ENCODE measurements at regions not wholly inside any gene's neighbourhood (a gene's known extent, or its start where the extent isn't known, plus 50 kb on each side); places are given as distances from the start of the nearest gene placed in this dataset.

DNA sequence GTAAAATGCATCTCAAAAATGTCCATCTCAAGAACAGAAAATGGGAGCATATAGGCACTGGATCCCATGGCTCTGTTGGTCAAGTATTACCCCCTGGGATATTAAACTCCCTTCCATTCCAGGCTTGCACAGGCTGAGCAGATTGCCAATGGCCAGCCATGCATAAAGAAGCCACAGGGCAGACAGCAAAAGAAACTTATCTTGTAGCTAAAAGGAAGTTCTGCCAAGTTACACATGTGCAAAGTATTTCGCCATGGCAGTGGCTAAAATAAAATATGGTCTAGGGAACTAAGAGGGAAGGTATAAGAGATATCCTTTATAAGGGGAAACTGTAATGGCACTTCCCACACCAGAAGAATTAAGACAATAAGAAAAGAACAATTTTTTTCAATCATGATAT lies 415.6 kb upstream of the BTBD3 start:
- Histone ChIP-seq H2AK5ac (ENCODE audit: low read depth, low read length) (no peak overlapping the region), H4K8ac (ENCODE audit: extremely low read depth, insufficient read depth, low read length) (no peak overlapping the region), H3K79me2 (ENCODE audit: control insufficient read depth in 1 of 2, insufficient read depth in 2 of 2, low read length in 2 of 2) (no peaks in the 10 kb centered on the region), H3K18ac (ENCODE audit: extremely low read depth, low read length) (no peak overlapping the region), H3K14ac (ENCODE audit: insufficient read length) (no peak overlapping the region), H3K4me2 (ENCODE audit: insufficient read depth in 1 of 2, low read depth in 2 of 2, low read length in 2 of 2) (no peak overlapping the region), H3K4ac (replicated peaks; ENCODE audit: insufficient read length, low read depth, low read length) (no peak overlapping the region), H3K4me1 (replicated peaks in 1 of 4; ENCODE audit: control insufficient read depth in 3 of 4, insufficient read depth in 4 of 4, low read length in 3 of 4) (no peaks in the 10 kb centered on the region), H4K91ac (replicated peaks; ENCODE audit: insufficient read length, low read length) (no peak overlapping the region), H3K9ac (replicated peaks in 1 of 4; ENCODE audit: extremely low read depth in 1 of 4, low read depth in 3 of 4, low read length in 3 of 4) (no peak overlapping the region), H3K4me3 (ENCODE audit: extremely low read depth in 1 of 4, insufficient read depth in 2 of 4, low read depth in 3 of 4, low read length in 4 of 4) (no peak overlapping the region), H3K9me3 (ENCODE audit: insufficient read depth in 2 of 2, low read depth in 1 of 2, low read length in 1 of 2) (no peaks in the 10 kb centered on the region), H2BK5ac (ENCODE audit: low read depth, low read length) (no peak overlapping the region), H2BK20ac (ENCODE audit: low read length) (no peak overlapping the region), H4K20me1 (replicated peaks in 1 of 2; ENCODE audit: control insufficient read depth in 1 of 2, insufficient read depth in 2 of 2, low read length in 2 of 2) (no peaks in the 10 kb centered on the region), H3K27ac (ENCODE audit: low read depth, low read length) (no peak overlapping the region), H2BK12ac (ENCODE audit: low read depth, low read length) (no peak overlapping the region), H3K23ac (ENCODE audit: insufficient read length) (no peak overlapping the region), H2AFZ (ENCODE audit: low read length) (no peak overlapping the region), H2BK15ac (ENCODE audit: low read length) (no peak overlapping the region), H4K5ac (ENCODE audit: insufficient read length, low read depth, low read length) (no peak overlapping the region), H3K56ac (replicated peaks; ENCODE audit: insufficient read length, low read depth, low read length) (no peak overlapping the region), H3K27me3 (replicated peaks in 1 of 4; ENCODE audit: control insufficient read depth in 3 of 4, extremely low read depth in 1 of 4, insufficient read depth in 3 of 4, low read length in 3 of 4) (no peaks in the 10 kb centered on the region), H2BK120ac (replicated peaks; ENCODE audit: low read depth, low read length) (no peak overlapping the region), H3K36me3 (ENCODE audit: control insufficient read depth in 2 of 4, insufficient read depth in 4 of 4, low read length in 3 of 4) (no peaks in the 10 kb centered on the region), H3K23me2 (ENCODE audit: low read depth, low read length) (peaks cover 1% of the 10 kb centered on the region; the same call in 1 of the 2 replicates), H3K79me1 (ENCODE audit: low read depth, low read length) (no peaks in the 10 kb centered on the region)
- DNase-seq (ENCODE audit: low read depth in 1 of 2, low spot score in 2 of 2), result no peak
- WGBS, 2 experiments (ENCODE audit: extremely low coverage in 1 of 2, insufficient coverage in 1 of 2, insufficient read length in 1 of 2, insufficient replicate concordance in 2 of 2, low coverage in 1 of 2, low lambda C conversion rate in 2 of 2, missing lambda C conversion rate in 1 of 2), result 91% methylated on average over 1 of the region's 1 CpG; no CpG with 5 or more reads in 1 of the 2 experiments
- POLR2A ChIA-PET (ENCODE audit: partially characterized antibody), result no interaction called here
- no peak for FAIRE-seq
- TF ChIP-seq POLR2AphosphoS5 (IDR thresholded peaks at IDR 0.05; ENCODE audit: low read depth, low read length), result no peak
- TF ChIP-seq CEBPB (IDR thresholded peaks at IDR 0.05; ENCODE audit: low read depth, low read length), result no peak
- CTCF ChIA-PET (ENCODE audit: partially characterized antibody), result no interaction called here

All from H1 (cell line).